ENCODE measurements at regions not wholly inside any gene's neighbourhood (a gene's known extent, or its start where the extent isn't known, plus 50 kb on each side); places are given as distances from the start of the nearest gene placed in this dataset.

DNA sequence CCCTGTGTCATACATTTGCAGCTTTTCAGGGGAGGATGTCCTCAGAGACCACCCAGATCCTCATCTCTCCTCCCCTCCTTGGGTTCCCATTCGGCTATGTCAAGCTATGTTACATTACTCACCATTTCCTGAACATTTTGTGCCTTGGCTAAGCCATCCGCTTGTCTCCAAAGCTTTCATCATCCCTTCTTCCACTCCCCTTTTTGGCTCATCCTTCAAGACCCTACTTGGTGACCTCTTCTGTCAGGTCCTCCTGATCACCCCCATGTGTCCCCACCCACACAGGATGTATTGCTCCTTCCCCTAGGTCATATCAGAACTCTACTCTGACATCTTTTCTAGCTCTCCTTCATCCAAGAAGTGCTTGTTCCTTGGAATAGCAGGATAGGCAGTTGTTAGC is 81.8 kb downstream of the BOD1 start:
- BruUV-seq (replicated peaks) = no TSS peak
- Histone ChIP-seq H3K4me3 (replicated peaks in 1 of 2; ENCODE audit: low read depth in 1 of 2, low read length in 2 of 2) (no peak overlapping the region), H4K20me1 (ENCODE audit: insufficient read depth) (no peaks in the 10 kb centered on the region), H3K4me1 (ENCODE audit: control insufficient read depth in 1 of 2, insufficient read depth in 2 of 2, low read length in 2 of 2) (peaks cover 0 to 8% of the 10 kb centered on the region in 2 experiments; a peak in 2 of 4 replicates), H3K27me3 (ENCODE audit: insufficient read depth, low read length) (no peaks in the 10 kb centered on the region), H3K9ac (ENCODE audit: low read length) (no peak overlapping the region), H3K27ac (ENCODE audit: low read depth, low read length) (no peak overlapping the region), H3K4me2 (ENCODE audit: low read length) (no peak overlapping the region), H3K36me3 (ENCODE audit: control insufficient read depth in 1 of 2, insufficient read depth in 2 of 2, low read length in 2 of 2) (no peaks in the 10 kb centered on the region), H3K9me3 (ENCODE audit: control insufficient read depth in 1 of 2, insufficient read depth in 1 of 2, low read depth in 1 of 2, low read length in 2 of 2) (no peaks in the 10 kb centered on the region), H2AFZ (ENCODE audit: low read depth, low read length, poor library complexity, severe bottlenecking) (no peak overlapping the region), H3K79me2 (ENCODE audit: insufficient read depth, low read length) (no peaks in the 10 kb centered on the region), H3K9me2 (ENCODE audit: insufficient read depth) (no peaks in the 10 kb centered on the region)
- DNase-seq (ENCODE audit: low read depth, low spot score) = no peak
- POLR2A ChIA-PET = no interaction called here
- RAD21 ChIA-PET (ENCODE audit: low non-redundant PET in 1 of 2, low total read pairs in 2 of 2, uncharacterized antibody in 2 of 2, unreplicated experiment in 2 of 2) = no interaction called here
- CTCF ChIA-PET = no interaction called here
- no peak for ATAC-seq
- intact Hi-C loops (cut with micrococcal nuclease) = no loop called here
- TF ChIP-seq POLR2A (IDR thresholded peaks at IDR 0.05; ENCODE audit: borderline replicate concordance, extremely low read depth, insufficient read depth, insufficient read length) (no peak), ZBTB33 (IDR thresholded peaks at IDR 0.05; ENCODE audit: extremely low read depth, insufficient replicate concordance, low read length) (no peak), YY1 (IDR thresholded peaks at IDR 0.05; ENCODE audit: extremely low read depth, insufficient replicate concordance, low read depth, low read length) (no peak), CEBPB (IDR thresholded peaks at IDR 0.05; ENCODE audit: low read depth) (no peak), MAX (IDR thresholded peaks at IDR 0.05) (no peak), RAD21 (IDR thresholded peaks at IDR 0.05; ENCODE audit: low read depth) (no peak), FOSL1 (IDR thresholded peaks at IDR 0.05; ENCODE audit: low read depth) (no peak), POLR2AphosphoS5 (IDR thresholded peaks at IDR 0.05; ENCODE audit: low read depth, low read length) (no peak), EGR1 (IDR thresholded peaks at IDR 0.05; ENCODE audit: low read depth) (no peak), JUND (IDR thresholded peaks at IDR 0.05) (no peak), SP1 (IDR thresholded peaks at IDR 0.05; ENCODE audit: low read depth) (no peak), SIN3A (IDR thresholded peaks at IDR 0.05; ENCODE audit: low read depth) (no peak), SRF (IDR thresholded peaks at IDR 0.05; ENCODE audit: low read depth) (no peak), EZH2phosphoT487 (IDR thresholded peaks at IDR 0.05; ENCODE audit: borderline replicate concordance) (no peak), EZH2 (IDR thresholded peaks at IDR 0.05) (no peak)
- TF ChIP-seq, protein P1, sequence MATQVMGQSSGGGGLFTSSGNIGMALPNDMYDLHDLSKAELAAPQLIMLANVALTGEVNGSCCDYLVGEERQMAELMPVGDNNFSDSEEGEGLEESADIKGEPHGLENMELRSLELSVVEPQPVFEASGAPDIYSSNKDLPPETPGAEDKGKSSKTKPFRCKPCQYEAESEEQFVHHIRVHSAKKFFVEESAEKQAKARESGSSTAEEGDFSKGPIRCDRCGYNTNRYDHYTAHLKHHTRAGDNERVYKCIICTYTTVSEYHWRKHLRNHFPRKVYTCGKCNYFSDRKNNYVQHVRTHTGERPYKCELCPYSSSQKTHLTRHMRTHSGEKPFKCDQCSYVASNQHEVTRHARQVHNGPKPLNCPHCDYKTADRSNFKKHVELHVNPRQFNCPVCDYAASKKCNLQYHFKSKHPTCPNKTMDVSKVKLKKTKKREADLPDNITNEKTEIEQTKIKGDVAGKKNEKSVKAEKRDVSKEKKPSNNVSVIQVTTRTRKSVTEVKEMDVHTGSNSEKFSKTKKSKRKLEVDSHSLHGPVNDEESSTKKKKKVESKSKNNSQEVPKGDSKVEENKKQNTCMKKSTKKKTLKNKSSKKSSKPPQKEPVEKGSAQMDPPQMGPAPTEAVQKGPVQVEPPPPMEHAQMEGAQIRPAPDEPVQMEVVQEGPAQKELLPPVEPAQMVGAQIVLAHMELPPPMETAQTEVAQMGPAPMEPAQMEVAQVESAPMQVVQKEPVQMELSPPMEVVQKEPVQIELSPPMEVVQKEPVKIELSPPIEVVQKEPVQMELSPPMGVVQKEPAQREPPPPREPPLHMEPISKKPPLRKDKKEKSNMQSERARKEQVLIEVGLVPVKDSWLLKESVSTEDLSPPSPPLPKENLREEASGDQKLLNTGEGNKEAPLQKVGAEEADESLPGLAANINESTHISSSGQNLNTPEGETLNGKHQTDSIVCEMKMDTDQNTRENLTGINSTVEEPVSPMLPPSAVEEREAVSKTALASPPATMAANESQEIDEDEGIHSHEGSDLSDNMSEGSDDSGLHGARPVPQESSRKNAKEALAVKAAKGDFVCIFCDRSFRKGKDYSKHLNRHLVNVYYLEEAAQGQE (IDR thresholded peaks at IDR 0.05; ENCODE audit: low read depth) = no peak
- TF ChIP-seq, protein P2, sequence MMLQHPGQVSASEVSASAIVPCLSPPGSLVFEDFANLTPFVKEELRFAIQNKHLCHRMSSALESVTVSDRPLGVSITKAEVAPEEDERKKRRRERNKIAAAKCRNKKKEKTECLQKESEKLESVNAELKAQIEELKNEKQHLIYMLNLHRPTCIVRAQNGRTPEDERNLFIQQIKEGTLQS (IDR thresholded peaks at IDR 0.05) = no peak

All from HCT116 (cell line).